Esophagus squamous epithelium (tissue), 5 donors: ENCODE measurements at regions not wholly inside any gene's neighbourhood (a gene's known extent, or its start where the extent isn't known, plus 50 kb on each side); places are given as distances from the start of the nearest gene placed in this dataset.
A peak's percentile ranks its signal among the peaks of the same experiment; 100 is the strongest.

Experiments used
- DNase-seq: peaks from one replicate; lab custom pipeline; 2025; lab: John Stamatoyannopoulos, UW
- H3K27ac ChIP-seq, 4 donors: fragments of 200-600 bp; sonication (generic); one replicate each; pipeline ENCODE4 v1.5.1; 2016 to 2019; ENCODE audit warnings: mild to moderate bottlenecking in 1 of 4
- H3K27me3 ChIP-seq, 4 donors: fragments of 200-600 bp; sonication (generic); 1 replicate in 3 of 4; 2 replicates in 1 of 4; pipeline versions ENCODE4 v1.5.1 to v1.6.0; 2017 to 2021; ENCODE audit warnings: antibody characterized with exemption in 1 of 4
- H3K36me3 ChIP-seq, 3 donors: fragments of 200-600 bp; sonication (generic); one replicate each; pipeline ENCODE4 v1.5.1; 2016 to 2019
- H3K4me1 ChIP-seq, 3 donors: fragments of 200-600 bp; sonication (generic); one replicate each; pipeline ENCODE4 v1.5.1; 2017 to 2019
- H3K4me3 ChIP-seq, 4 donors: fragments of 200-600 bp; sonication (generic); 1 replicate in 3 of 4; 2 replicates in 1 of 4; pipeline ENCODE4 v1.5.1; 2016 to 2019; ENCODE audit warnings: mild to moderate bottlenecking in 2 of 4, moderate library complexity in 1 of 4
- H3K9me3 ChIP-seq, 3 donors: fragments of 200-600 bp; sonication (generic); one replicate each; pipeline ENCODE4 v1.5.1; 2016 to 2019
- CTCF ChIP-seq, 6 experiments: fragments of 450-650 bp in 4 of 6; fragments of 200-600 bp in 2 of 6; sonication (generic) in 2 of 6; IDR thresholded peaks; one replicate each; pipeline ENCODE4 v1.5.1; 2016 to 2019; ENCODE audit warnings: antibody characterized with exemption in 6 of 6, mild to moderate bottlenecking in 4 of 6, moderate library complexity in 4 of 6
- POLR2A ChIP-seq, 4 donors: fragments of 450-650 bp; IDR thresholded peaks; one replicate each; pipeline ENCODE4 v1.6.1; 2017; ENCODE audit warnings: antibody characterized with exemption in 4 of 4, mild to moderate bottlenecking in 4 of 4, moderate library complexity in 3 of 4
- WGBS, 2 donors: methylation state at CpG; one replicate each; pipeline ENCODE4 v1.1.5; 2018; 5-methylcytosine and 5-hydroxymethylcytosine counted together
- intact Hi-C: fragments of 100-400 bp; cut with DNase I; formaldehyde crosslinking; loops from one replicate; pipeline ENCODE4 v1.15.0; 2022
- donor health status: DM: yes; HTN: yes; CAD: no.

GRCh38 chr5:173791878-173792277 lies 96.3 kb upstream of the CPEB4 start:
- Histone ChIP-seq H3K27ac (peak overlapping the region; percentile 42 to 62 (median 44)), H3K4me3 (no peak overlapping the region), H3K27me3 (no peaks in the 10 kb centered on the region), H3K36me3 (no peaks in the 10 kb centered on the region), H3K4me1 (peaks cover 6 to 27% (median 11%) of the 10 kb centered on the region in 3 donors), H3K9me3 (no peaks in the 10 kb centered on the region)
- intact Hi-C loops = no loop called here
- TF ChIP-seq POLR2A (IDR thresholded peaks at IDR 0.05) (no peak), CTCF (IDR thresholded peaks at IDR 0.05) (no peak)
- 78 to 88% methylated on average over 2 to 3 of the region's 3 CpGs for WGBS, 2 donors
- no peak for DNase-seq

GRCh38 chr5:173792781-173793547 lies 95.2 kb upstream of the CPEB4 start:
- H3K9me3 ChIP-seq = no peaks in the 10 kb centered on the region
- no peaks in the 10 kb centered on the region for H3K36me3 ChIP-seq
- DNase-seq = no peak
- no peak for TF ChIP-seq POLR2A (IDR thresholded peaks at IDR 0.05)
- no peak for TF ChIP-seq CTCF (IDR thresholded peaks at IDR 0.05)
- no peak overlapping the region for H3K4me3 ChIP-seq
- peak overlapping the region in 3 of 4 donors; percentile 53 to 70 (median 62) for H3K27ac ChIP-seq
- H3K4me1 ChIP-seq = peaks cover 6 to 27% (median 11%) of the 10 kb centered on the region in 3 donors
- no peaks in the 10 kb centered on the region for H3K27me3 ChIP-seq
- intact Hi-C loops = no loop called here
- WGBS, 2 donors = 78 to 85% methylated on average over 7 of the region's 7 CpGs

- DNase-seq = no peak
- Histone ChIP-seq H3K27ac (peak overlapping the region; percentile 39 to 70 (median 58)), H3K27me3 (no peaks in the 10 kb centered on the region), H3K36me3 (no peaks in the 10 kb centered on the region), H3K9me3 (no peaks in the 10 kb centered on the region), H3K4me3 (no peak overlapping the region), H3K4me1 (peaks cover 6 to 27% (median 11%) of the 10 kb centered on the region in 3 donors)
- TF ChIP-seq POLR2A (IDR thresholded peaks at IDR 0.05) (no peak), CTCF (IDR thresholded peaks at IDR 0.05) (no peak)
- intact Hi-C loops = no loop called here
- WGBS, 2 donors = 47 to 59% methylated on average over 16 of the region's 16 CpGs
These were observed 94.3 kb upstream of the CPEB4 start for GRCh38 chr5:173793648-173794548.

- 62 to 81% methylated on average over 3 to 6 of the region's 10 CpGs for WGBS, 2 donors
- H3K27ac ChIP-seq = peak overlapping the region; percentile 39 to 70 (median 56)
- intact Hi-C loops = no loop called here
These were observed 93.2 kb upstream of the CPEB4 start for GRCh38 chr5:173794901-173795416.

More at GRCh38 chr5:173794901-173795416, 93.2 kb upstream of the CPEB4 start:
- H3K36me3 ChIP-seq = no peaks in the 10 kb centered on the region
- H3K27me3 ChIP-seq = no peaks in the 10 kb centered on the region
- H3K4me1 ChIP-seq = peaks cover 6 to 27% (median 11%) of the 10 kb centered on the region in 3 donors
- no peak for DNase-seq
- TF ChIP-seq CTCF (IDR thresholded peaks at IDR 0.05) = no peak
- no peak for TF ChIP-seq POLR2A (IDR thresholded peaks at IDR 0.05)
- H3K9me3 ChIP-seq = no peaks in the 10 kb centered on the region
- H3K4me3 ChIP-seq = no peak overlapping the region
